ENCODE measurements at regions not wholly inside any gene's neighbourhood (a gene's known extent, or its start where the extent isn't known, plus 50 kb on each side); places are given as distances from the start of the nearest gene placed in this dataset.
"Not testable (repeated sequence)": the region's sequence is repeated elsewhere in the genome, so short reads cannot be mapped to it uniquely, and the experiment has no call there.

- DNase-seq = no peak
These were observed 478.7 kb downstream of the MFSD1 start for GRCh38 chr3:159280386-159281191.

- no peak for DNase-seq
These were observed 491.6 kb downstream of the MFSD1 start for GRCh38 chr3:159293493-159293892.

- DNase-seq = no peak
These were observed 500.1 kb downstream of the MFSD1 start for GRCh38 chr3:159301961-159302360.

- DNase-seq = no peak
These were observed 503.2 kb downstream of the MFSD1 start for GRCh38 chr3:159305017-159305416.

- not testable (repeated sequence) for DNase-seq
These were observed 514.9 kb downstream of the MFSD1 start for GRCh38 chr3:159316706-159317105.

GRCh38 chr3:159319156-159319555, 517.3 kb downstream of the MFSD1 start:
- DNase-seq = no peak

- peak; percentile 47 for DNase-seq
These were observed 520.6 kb downstream of the MFSD1 start for GRCh38 chr3:159322322-159322939.

GRCh38 chr3:159323848-159324247, 522.0 kb downstream of the MFSD1 start:
- DNase-seq = no peak

- no peak for DNase-seq
These were observed 525.1 kb downstream of the MFSD1 start for GRCh38 chr3:159326998-159327397.

GRCh38 chr3:159332535-159333099, 530.8 kb downstream of the MFSD1 start:
- DNase-seq = no peak

- DNase-seq = no peak
These were observed 537.3 kb downstream of the MFSD1 start for GRCh38 chr3:159339131-159339530.

GRCh38 chr3:159340877-159341500, 539.1 kb downstream of the MFSD1 start:
- no peak for DNase-seq

- DNase-seq = no peak
These were observed 544.5 kb downstream of the MFSD1 start for GRCh38 chr3:159346271-159346903.

- DNase-seq = no peak
These were observed 546.6 kb downstream of the MFSD1 start for GRCh38 chr3:159348431-159348830.

GRCh38 chr3:159356606-159357005, 554.8 kb downstream of the MFSD1 start:
- no peak for DNase-seq

- no peak for DNase-seq
These were observed 562.7 kb downstream of the MFSD1 start for GRCh38 chr3:159364511-159364910.

- no peak for DNase-seq
These were observed 564.6 kb downstream of the MFSD1 start for GRCh38 chr3:159366476-159366875.

GRCh38 chr3:159371961-159372360, 570.1 kb downstream of the MFSD1 start:
- no peak for DNase-seq

GRCh38 chr3:159378396-159379194, 576.7 kb downstream of the MFSD1 start:
- no peak for DNase-seq

- no peak for DNase-seq
These were observed 579.0 kb downstream of the MFSD1 start for GRCh38 chr3:159380891-159381290.

- no peak for DNase-seq
These were observed 588.9 kb downstream of the MFSD1 start for GRCh38 chr3:159390656-159391212.

- DNase-seq = not testable (repeated sequence)
These were observed 591.0 kb upstream of the IL12A start for GRCh38 chr3:159397683-159398082.
